Erythroblast (primary cell): ENCODE measurements at regions not wholly inside any gene's neighbourhood (a gene's known extent, or its start where the extent isn't known, plus 50 kb on each side); places are given as distances from the start of the nearest gene placed in this dataset.

ENCODE experiments used
- GATA1 ChIP-seq: IDR thresholded peaks from 2 replicates; pipeline ENCODE4 v1.6.1; 2011; ENCODE audit warnings: low read depth, mild to moderate bottlenecking, control low read depth, low read length, moderate library complexity
- POLR2A ChIP-seq: IDR thresholded peaks from 2 replicates; pipeline ENCODE4 v1.6.1; 2011; ENCODE audit warnings: mild to moderate bottlenecking, low read length

GRCh38 chr4:13218326-13218958 is 265.7 kb downstream of the RAB28 start:
- TF ChIP-seq POLR2A (no peak), GATA1 (no peak)
